Sigmoid colon (tissue), 4 donors: ENCODE measurements at regions not wholly inside any gene's neighbourhood (a gene's known extent, or its start where the extent isn't known, plus 50 kb on each side); places are given as distances from the start of the nearest gene placed in this dataset.

Experiments used
- CTCF ChIP-seq, 4 experiments: fragments of 450-650 bp in 3 of 4; fragments of 200-600 bp in 1 of 4; IDR thresholded peaks; one replicate each; pipeline ENCODE4 v1.5.1; 2016 to 2019; ENCODE audit warnings: antibody characterized with exemption in 4 of 4, mild to moderate bottlenecking in 3 of 4, moderate library complexity in 2 of 4
- POLR2A ChIP-seq, 2 donors: fragments of 450-650 bp; IDR thresholded peaks; one replicate each; pipeline ENCODE4 v1.6.1; 2016; ENCODE audit warnings: antibody characterized with exemption in 2 of 2, mild to moderate bottlenecking in 2 of 2, moderate library complexity in 2 of 2
- POLR2AphosphoS5 ChIP-seq, 4 donors: sonication (generic); formaldehyde crosslinking; IDR thresholded peaks; one replicate each; pipeline ENCODE4 v1.6.1; 2017; ENCODE audit warnings: antibody characterized with exemption in 4 of 4

- TF ChIP-seq CTCF (IDR thresholded peaks at IDR 0.05) (no peak), POLR2A (IDR thresholded peaks at IDR 0.05) (no peak), POLR2AphosphoS5 (IDR thresholded peaks at IDR 0.05) (no peak)
Measured at GRCh38 chr3:194804796-194805195, 119.1 kb downstream of the FAM43A start.
